ENCODE measurements at regions not wholly inside any gene's neighbourhood (a gene's known extent, or its start where the extent isn't known, plus 50 kb on each side); places are given as distances from the start of the nearest gene placed in this dataset.

GRCh38 chr2:133666621-133667020, 98.4 kb upstream of the NCKAP5 start:
- no peak for DNase-seq (ENCODE audit: low read depth in 1 of 2, low spot score in 1 of 2)

GRCh38 chr2:133667085-133667484, 98.8 kb upstream of the NCKAP5 start:
- DNase-seq (ENCODE audit: low read depth in 1 of 2, low spot score in 1 of 2), result no peak

GRCh38 chr2:133667968-133668367, 99.7 kb upstream of the NCKAP5 start:
- no peak for DNase-seq (ENCODE audit: low read depth in 1 of 2, low spot score in 1 of 2)

GRCh38 chr2:133668547-133668946, 100.3 kb upstream of the NCKAP5 start:
- no peak for DNase-seq (ENCODE audit: low read depth in 1 of 2, low spot score in 1 of 2)

- DNase-seq (ENCODE audit: low read depth in 1 of 2, low spot score in 1 of 2), result no peak
Observed at GRCh38 chr2:133673305-133673905, 105.1 kb upstream of the NCKAP5 start.

- no peak for DNase-seq (ENCODE audit: low read depth in 1 of 2, low spot score in 1 of 2)
Observed at GRCh38 chr2:133674066-133674432, 105.8 kb upstream of the NCKAP5 start.

- DNase-seq (ENCODE audit: low read depth in 1 of 2, low spot score in 1 of 2), result no peak
Observed at GRCh38 chr2:133674433-133675331, 106.4 kb upstream of the NCKAP5 start.

GRCh38 chr2:133676392-133677130, 108.3 kb upstream of the NCKAP5 start:
- DNase-seq (ENCODE audit: low read depth in 1 of 2, low spot score in 1 of 2), result no peak

GRCh38 chr2:133680343-133681049, 112.2 kb upstream of the NCKAP5 start:
- no peak for DNase-seq (ENCODE audit: low read depth in 1 of 2, low spot score in 1 of 2)

- DNase-seq (ENCODE audit: low read depth in 1 of 2, low spot score in 1 of 2), result no peak
Observed at GRCh38 chr2:133682347-133682746, 114.1 kb upstream of the NCKAP5 start.

- no peak for DNase-seq (ENCODE audit: low read depth in 1 of 2, low spot score in 1 of 2)
Observed at GRCh38 chr2:133682906-133683305, 114.6 kb upstream of the NCKAP5 start.

- DNase-seq (ENCODE audit: low read depth in 1 of 2, low spot score in 1 of 2), result no peak
Observed at GRCh38 chr2:133685636-133686215, 117.5 kb upstream of the NCKAP5 start.

GRCh38 chr2:133690780-133691179, 122.5 kb upstream of the NCKAP5 start:
- no peak for DNase-seq (ENCODE audit: low read depth in 1 of 2, low spot score in 1 of 2)

GRCh38 chr2:133691336-133691735, 123.1 kb upstream of the NCKAP5 start:
- no peak for DNase-seq (ENCODE audit: low read depth in 1 of 2, low spot score in 1 of 2)

GRCh38 chr2:133705287-133705686, 137.0 kb upstream of the NCKAP5 start:
- DNase-seq (ENCODE audit: low read depth in 1 of 2, low spot score in 1 of 2), result no peak

- no peak for DNase-seq (ENCODE audit: low read depth in 1 of 2, low spot score in 1 of 2)
Observed at GRCh38 chr2:133710613-133711012, 142.3 kb upstream of the NCKAP5 start.

GRCh38 chr2:133711201-133711600, 142.9 kb upstream of the NCKAP5 start:
- no peak for DNase-seq (ENCODE audit: low read depth in 1 of 2, low spot score in 1 of 2)

GRCh38 chr2:133711806-133712205, 143.5 kb upstream of the NCKAP5 start:
- no peak for DNase-seq (ENCODE audit: low read depth in 1 of 2, low spot score in 1 of 2)

- no peak for DNase-seq (ENCODE audit: low read depth in 1 of 2, low spot score in 1 of 2)
Observed at GRCh38 chr2:133712369-133712768, 144.1 kb upstream of the NCKAP5 start.

GRCh38 chr2:133713049-133713580, 144.9 kb upstream of the NCKAP5 start:
- DNase-seq (ENCODE audit: low read depth in 1 of 2, low spot score in 1 of 2), result no peak

- DNase-seq (ENCODE audit: low read depth in 1 of 2, low spot score in 1 of 2), result no peak
Observed at GRCh38 chr2:133716166-133716565, 147.9 kb upstream of the NCKAP5 start.

Measured in stimulated activated CD4-positive, alpha-beta T cell treated with anti-CD3 and anti-CD28 coated beads, Interleukin-15, amount 100 ng/mL, for 1 hour (primary cell).